AG04449 (cell line): ENCODE measurements at regions not wholly inside any gene's neighbourhood (a gene's known extent, or its start where the extent isn't known, plus 50 kb on each side); places are given as distances from the start of the nearest gene placed in this dataset.

Experiments
- CTCF ChIA-PET: fragments of 350-600 bp; formaldehyde crosslinking; extraction: SDS; loops from one replicate; lab custom pipeline; 2021; ENCODE audit warnings: antibody characterized with exemption; lab: Yijun Ruan, JAX
- POLR2A ChIA-PET: fragments of 400-600, 350-600 bp; formaldehyde crosslinking; extraction: SDS; loops from one replicate; lab custom pipeline; 2020; ENCODE audit warnings: antibody characterized with exemption, inconsistent platforms; lab: Yijun Ruan, JAX
- DNase-seq: peaks from one replicate; pipeline ENCODE4 v3.0.0-alpha.2; 2010; ENCODE audit warnings: low read depth, low spot score
- H3K4me3 ChIP-seq: 2 replicates; pipeline ENCODE4 v1.5.1; 2011; ENCODE audit warnings: low read depth, mild to moderate bottlenecking, control low read depth, low read length
- CTCF ChIP-seq: IDR thresholded peaks from one replicate; pipeline ENCODE4 v1.5.1; 2011; ENCODE audit warnings: mild to moderate bottlenecking, moderate library complexity, low read length, control low read depth, inconsistent platforms; ENCODE audit not compliant: insufficient read depth; ENCODE audit errors: missing control alignments

GRCh38 chr2:82256288-82256687 is 1951.7 kb upstream of the LRRTM1 start:
- no peak overlapping the region for H3K4me3 ChIP-seq
- ChIA-PET CTCF (no interaction called here), POLR2A (no interaction called here)
- DNase-seq: no peak
- TF ChIP-seq CTCF: no peak

- CTCF ChIA-PET: no interaction called here
- no peak for DNase-seq
Measured at GRCh38 chr2:82254728-82255127, 1950.2 kb upstream of the LRRTM1 start.

GRCh38 chr2:82246220-82246775 is 1941.7 kb upstream of the LRRTM1 start:
- ChIA-PET CTCF (no interaction called here), POLR2A (no interaction called here)
- DNase-seq: no peak
- TF ChIP-seq CTCF: no peak
- no peak overlapping the region for H3K4me3 ChIP-seq

More at GRCh38 chr2:82254728-82255127, 1950.2 kb upstream of the LRRTM1 start:
- POLR2A ChIA-PET: no interaction called here
- no peak overlapping the region for H3K4me3 ChIP-seq
- TF ChIP-seq CTCF: no peak

- H3K4me3 ChIP-seq: no peak overlapping the region
- DNase-seq: no peak
- TF ChIP-seq CTCF: no peak
- CTCF ChIA-PET: no interaction called here
- POLR2A ChIA-PET: no interaction called here
Measured at GRCh38 chr2:82239176-82239575, 1934.6 kb upstream of the LRRTM1 start.

- ChIA-PET CTCF (no interaction called here), POLR2A (no interaction called here)
- no peak overlapping the region for H3K4me3 ChIP-seq
- no peak for DNase-seq
- no peak for TF ChIP-seq CTCF
Measured at GRCh38 chr2:82237994-82238662, 1933.6 kb upstream of the LRRTM1 start.

GRCh38 chr2:82234283-82234874 is 1929.8 kb upstream of the LRRTM1 start:
- DNase-seq: no peak
- CTCF ChIA-PET: no interaction called here
- H3K4me3 ChIP-seq: no peak overlapping the region
- TF ChIP-seq CTCF: no peak
- POLR2A ChIA-PET: no interaction called here
